Pons (tissue), 1 donor: ENCODE measurements at regions not wholly inside any gene's neighbourhood (a gene's known extent, or its start where the extent isn't known, plus 50 kb on each side); places are given as distances from the start of the nearest gene placed in this dataset.

Source experiments
- DNase-seq: peaks from one replicate; pipeline ENCODE4 v3.0.0-alpha.2; 2016; ENCODE audit warnings: low spot score

DNA sequence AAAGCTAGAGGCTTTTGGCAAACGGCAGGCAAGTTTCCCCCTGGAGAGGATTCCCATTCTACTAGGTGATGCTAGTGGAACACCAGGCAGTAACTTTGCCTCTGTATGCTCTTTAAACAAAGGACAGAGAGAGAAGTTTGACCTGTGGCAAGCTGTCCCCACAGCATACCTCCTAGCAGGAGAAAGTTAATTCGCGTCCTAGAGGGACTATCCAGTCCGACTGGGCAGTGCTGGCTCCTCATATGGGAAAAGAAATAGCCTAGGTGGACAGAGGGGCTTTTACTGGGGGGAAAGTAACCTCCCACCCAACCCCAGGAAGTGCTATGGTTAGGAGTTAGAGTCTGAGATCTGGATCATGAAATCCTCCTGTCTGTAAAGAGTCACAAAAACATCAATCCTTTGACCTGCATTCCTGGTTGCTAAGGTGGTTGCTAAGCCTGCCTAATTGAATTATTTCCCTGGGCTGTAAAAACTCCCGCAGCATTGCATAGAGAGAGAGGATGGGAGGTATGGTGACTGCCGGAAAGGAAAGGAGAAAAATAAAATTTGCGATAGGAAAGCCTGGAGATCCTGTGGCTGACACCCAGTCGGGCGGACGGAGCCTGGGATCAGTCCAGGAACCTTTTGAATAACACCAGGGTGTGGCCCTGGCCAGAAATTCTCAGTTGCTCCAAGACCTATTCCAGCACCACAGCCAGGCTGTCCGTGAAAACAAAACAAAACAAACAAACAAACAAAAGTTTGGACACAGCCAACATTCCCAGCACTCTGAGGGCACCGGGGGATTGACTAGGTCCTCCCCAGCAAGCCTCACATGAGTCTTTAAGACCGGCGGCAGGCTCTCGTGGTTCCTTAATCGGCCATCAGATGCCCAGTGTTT, 67.7 kb upstream of the ATP11B start:
- no peak for DNase-seq

- no peak for DNase-seq
These were observed 66.8 kb upstream of the ATP11B start for GRCh38 chr3:182726258-182727142.

GRCh38 chr3:182728238-182728637, 65.1 kb upstream of the ATP11B start:
- no peak for DNase-seq

DNA sequence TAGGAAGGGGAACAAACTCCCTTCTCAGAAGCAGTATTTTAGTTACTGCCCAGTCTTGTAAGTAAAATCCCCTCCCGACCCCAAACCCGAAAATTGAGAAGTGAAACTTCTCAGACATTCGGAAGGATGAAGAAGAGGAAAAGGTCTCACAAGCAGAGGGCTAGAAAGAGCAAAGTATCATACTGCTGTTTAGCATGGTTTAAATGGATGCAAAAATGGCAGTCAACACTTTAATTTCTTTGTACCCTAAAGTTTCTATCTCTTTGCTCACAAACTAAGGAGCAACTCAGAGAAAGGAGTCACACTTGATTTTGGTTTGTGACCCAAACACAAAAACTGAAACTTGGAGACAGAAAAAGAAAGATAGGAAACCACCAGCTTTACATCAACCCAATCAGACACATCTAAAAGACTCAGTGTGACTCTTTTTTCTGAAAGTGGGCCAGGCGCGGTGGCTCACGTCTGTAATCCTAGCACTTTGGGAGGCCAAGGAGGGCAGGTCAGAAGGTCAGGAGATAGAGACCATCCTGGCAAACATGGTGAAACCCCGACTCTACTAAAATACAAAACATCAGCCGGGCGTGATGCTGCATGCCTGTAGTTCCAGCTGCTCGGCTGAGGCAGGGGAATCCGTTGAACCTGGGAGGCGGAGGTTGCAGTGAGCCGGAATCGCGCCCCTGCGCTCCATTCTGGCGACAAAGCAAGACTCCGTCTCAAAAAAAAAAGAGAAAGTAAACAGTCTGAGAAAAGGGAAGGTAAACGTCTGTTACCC, 63.2 kb upstream of the ATP11B start:
- no peak for DNase-seq

- DNase-seq = no peak
These were observed 62.6 kb upstream of the ATP11B start for GRCh38 chr3:182730675-182731042.

DNA sequence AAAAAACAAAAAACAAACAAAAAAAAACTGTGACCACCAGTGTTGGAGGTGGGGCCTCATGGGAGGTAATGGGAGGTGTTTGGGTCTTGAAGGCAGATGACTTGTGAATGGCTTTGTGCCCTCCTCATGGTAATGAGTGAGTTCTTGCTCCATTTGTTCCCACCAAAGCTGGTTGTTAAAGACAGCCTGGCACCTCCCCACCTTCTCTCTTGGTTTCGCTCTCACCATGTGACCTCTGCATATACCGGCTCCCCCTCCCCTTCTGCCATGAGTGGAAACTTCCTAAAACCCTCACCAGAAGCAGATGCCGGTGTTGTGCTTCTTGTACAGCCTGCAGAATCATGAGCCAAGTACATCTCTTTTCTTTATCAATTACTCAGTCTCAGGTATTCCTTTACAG, 61.5 kb upstream of the ATP11B start:
- no peak for DNase-seq

DNA sequence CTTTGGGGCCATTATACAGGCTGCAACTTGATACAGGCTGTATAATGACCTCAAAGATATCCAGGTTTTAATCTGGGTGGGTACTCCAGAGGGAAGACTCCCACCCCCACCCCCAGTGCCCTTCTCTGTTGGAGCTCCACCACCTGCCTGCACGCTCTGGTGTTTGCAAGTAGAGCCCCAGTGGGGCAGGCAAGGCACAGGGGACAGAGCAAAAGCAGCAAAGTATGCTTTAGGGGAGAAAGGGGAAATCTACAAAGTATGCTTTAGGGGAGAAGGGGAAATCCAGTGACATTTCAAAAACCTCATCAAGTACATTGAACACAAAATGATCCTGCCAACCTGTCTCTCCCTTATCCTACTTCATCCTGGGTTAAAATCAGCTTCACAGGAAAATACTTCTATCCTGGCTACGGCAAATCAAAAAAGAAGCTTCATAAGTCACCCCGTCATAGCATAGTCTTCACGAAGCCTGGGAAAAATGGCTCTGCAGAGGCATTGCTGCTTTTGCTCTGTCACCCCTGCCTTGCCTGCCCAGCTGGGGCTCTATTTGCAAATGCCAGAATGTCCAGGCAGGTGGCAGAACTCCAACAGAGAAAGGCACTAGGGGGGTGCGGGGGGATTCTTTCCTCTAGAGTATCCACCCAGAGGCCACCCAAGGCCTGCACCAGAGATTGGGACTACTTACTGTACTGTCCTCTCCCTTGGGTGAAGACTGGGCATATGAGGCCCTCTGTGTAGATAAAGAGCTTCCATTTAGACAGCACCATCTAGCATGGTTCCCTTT, 60.9 kb upstream of the ATP11B start:
- no peak for DNase-seq

GRCh38 chr3:182735672-182736071, 57.6 kb upstream of the ATP11B start:
- no peak for DNase-seq

DNA sequence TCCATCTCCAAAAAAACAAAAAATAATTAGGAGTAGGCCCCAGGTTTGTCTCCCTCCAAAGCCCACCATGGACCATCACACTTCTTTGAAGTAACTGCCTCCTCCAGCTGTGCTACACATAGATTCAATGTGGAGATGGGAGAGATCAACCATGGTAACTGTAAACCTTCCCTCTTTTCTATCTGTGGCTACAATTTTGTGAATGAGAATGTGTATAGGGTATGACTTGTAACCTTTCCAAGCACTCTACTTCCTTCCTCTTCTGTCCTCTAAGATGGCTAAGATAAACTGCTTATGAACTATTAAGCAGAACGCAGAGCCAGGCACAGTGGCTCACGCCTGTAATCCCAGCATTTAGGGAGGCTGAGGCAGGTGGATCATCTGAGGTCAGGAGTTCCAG, 55.5 kb upstream of the ATP11B start:
- DNase-seq = no peak

GRCh38 chr3:182738583-182739411, 54.5 kb upstream of the ATP11B start:
- no peak for DNase-seq

- no peak for DNase-seq
These were observed 53.7 kb upstream of the ATP11B start for GRCh38 chr3:182739619-182740018.

- no peak for DNase-seq
These were observed 52.6 kb upstream of the ATP11B start for GRCh38 chr3:182740710-182741109.

DNA sequence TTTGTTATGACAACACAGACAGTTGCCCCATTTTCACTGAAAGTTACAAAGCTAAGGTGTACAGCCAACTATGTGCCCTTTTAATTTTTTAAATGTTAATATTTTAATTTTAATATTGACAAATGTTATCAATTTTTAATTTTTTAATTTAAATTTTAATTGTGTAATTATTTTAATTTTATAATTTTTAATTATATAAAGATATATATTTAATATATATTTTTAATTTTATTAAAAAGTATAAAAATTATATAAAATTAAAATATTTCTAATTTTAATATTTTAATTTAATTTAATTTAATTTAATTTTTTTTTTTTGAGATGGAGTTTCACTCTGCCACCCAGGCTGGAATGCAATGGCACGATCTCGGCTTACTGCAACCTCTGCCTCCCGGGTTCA, 52.1 kb upstream of the ATP11B start:
- DNase-seq = no peak
